Gastrocnemius medialis (tissue), 4 donors: ENCODE measurements at regions not wholly inside any gene's neighbourhood (a gene's known extent, or its start where the extent isn't known, plus 50 kb on each side); places are given as distances from the start of the nearest gene placed in this dataset.

Experiments
- POLR2A ChIP-seq, 2 donors: fragments of 450-650 bp; IDR thresholded peaks; one replicate each; pipeline ENCODE4 v1.6.1; 2017; ENCODE audit warnings: antibody characterized with exemption in 2 of 2, mild to moderate bottlenecking in 2 of 2, moderate library complexity in 2 of 2
- TF ChIP-seq, protein P1 (sequence below), 5 experiments: fragments of 450-650 bp in 3 of 5; fragments of 200-600 bp in 2 of 5; sonication (generic) in 2 of 5; IDR thresholded peaks in 4 of 5; conservative IDR thresholded peaks in 1 of 5; 1 replicate in 4 of 5; 2 replicates in 1 of 5; pipeline ENCODE4 v1.5.1; 2016 to 2019; ENCODE audit warnings: antibody characterized with exemption in 5 of 5, mild to moderate bottlenecking in 3 of 5, moderate library complexity in 3 of 5

DNA sequence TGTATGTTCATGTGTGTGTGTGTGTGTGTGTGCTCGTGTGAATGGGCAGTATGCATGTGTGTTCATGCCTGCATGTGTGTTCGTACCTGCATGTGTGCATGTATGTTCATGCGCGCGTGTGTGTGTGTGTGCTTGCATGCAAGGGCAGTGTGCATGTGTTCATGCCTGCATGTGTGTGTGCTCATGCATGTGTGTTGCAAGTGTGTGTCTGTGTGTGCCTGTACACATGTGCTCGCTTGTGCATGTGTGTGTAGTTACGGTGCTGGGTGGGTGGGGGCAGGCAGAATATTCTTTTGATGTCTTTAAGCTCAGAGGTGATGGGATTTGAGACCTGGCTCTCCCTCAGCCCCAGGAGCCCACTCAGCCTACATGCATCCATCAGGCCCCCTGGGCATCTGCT is 822.1 kb downstream of the BRD1 start:
- TF ChIP-seq, protein P1, sequence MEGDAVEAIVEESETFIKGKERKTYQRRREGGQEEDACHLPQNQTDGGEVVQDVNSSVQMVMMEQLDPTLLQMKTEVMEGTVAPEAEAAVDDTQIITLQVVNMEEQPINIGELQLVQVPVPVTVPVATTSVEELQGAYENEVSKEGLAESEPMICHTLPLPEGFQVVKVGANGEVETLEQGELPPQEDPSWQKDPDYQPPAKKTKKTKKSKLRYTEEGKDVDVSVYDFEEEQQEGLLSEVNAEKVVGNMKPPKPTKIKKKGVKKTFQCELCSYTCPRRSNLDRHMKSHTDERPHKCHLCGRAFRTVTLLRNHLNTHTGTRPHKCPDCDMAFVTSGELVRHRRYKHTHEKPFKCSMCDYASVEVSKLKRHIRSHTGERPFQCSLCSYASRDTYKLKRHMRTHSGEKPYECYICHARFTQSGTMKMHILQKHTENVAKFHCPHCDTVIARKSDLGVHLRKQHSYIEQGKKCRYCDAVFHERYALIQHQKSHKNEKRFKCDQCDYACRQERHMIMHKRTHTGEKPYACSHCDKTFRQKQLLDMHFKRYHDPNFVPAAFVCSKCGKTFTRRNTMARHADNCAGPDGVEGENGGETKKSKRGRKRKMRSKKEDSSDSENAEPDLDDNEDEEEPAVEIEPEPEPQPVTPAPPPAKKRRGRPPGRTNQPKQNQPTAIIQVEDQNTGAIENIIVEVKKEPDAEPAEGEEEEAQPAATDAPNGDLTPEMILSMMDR (IDR thresholded peaks at IDR 0.05 in 4 of 5, conservative IDR thresholded peaks at IDR 0.05 in 1 of 5), result no peak
- no peak for TF ChIP-seq POLR2A (IDR thresholded peaks at IDR 0.05)
